ENCODE measurements at regions not wholly inside any gene's neighbourhood (a gene's known extent, or its start where the extent isn't known, plus 50 kb on each side); places are given as distances from the start of the nearest gene placed in this dataset.

- no peak for TF ChIP-seq CTCF (IDR thresholded peaks at IDR 0.05 in 4 of 5, conservative IDR thresholded peaks at IDR 0.05 in 1 of 5)
- TF ChIP-seq POLR2A (IDR thresholded peaks at IDR 0.05): no peak
Observed at GRCh38 chr1:24237750-24238395, 50.8 kb upstream of the IFNLR1 start.
